ENCODE measurements at regions not wholly inside any gene's neighbourhood (a gene's known extent, or its start where the extent isn't known, plus 50 kb on each side); places are given as distances from the start of the nearest gene placed in this dataset.
"Not testable (repeated sequence)": the region's sequence is repeated elsewhere in the genome, so short reads cannot be mapped to it uniquely, and the experiment has no call there.

DNA sequence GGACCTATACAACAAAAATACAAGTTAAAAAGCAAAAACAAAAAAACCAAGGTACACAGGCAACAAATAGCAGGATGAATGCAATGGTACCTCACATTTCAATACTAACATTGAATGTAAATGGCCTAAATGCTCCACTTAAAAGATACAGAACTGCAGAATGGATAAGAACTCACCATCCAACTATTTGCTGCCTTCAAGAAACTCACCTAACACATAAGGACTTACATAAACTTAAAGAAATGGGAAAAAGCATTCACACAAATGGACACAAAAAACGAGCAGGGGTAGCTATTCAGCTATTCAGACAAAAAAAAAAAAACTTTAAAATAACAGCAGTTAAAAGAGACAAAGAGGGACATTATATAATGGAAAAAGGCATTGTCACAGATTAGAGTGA, 158.7 kb downstream of the MMUT start:
- not testable (repeated sequence) for TF ChIP-seq CTCF (IDR thresholded peaks at IDR 0.05; ENCODE audit: low read depth, low read length)
- TF ChIP-seq, protein P1, sequence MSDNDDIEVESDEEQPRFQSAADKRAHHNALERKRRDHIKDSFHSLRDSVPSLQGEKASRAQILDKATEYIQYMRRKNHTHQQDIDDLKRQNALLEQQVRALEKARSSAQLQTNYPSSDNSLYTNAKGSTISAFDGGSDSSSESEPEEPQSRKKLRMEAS (IDR thresholded peaks at IDR 0.05; ENCODE audit: low read depth, low read length) = not testable (repeated sequence)

Measured in NB4 (cell line).